ENCODE measurements at regions not wholly inside any gene's neighbourhood (a gene's known extent, or its start where the extent isn't known, plus 50 kb on each side); places are given as distances from the start of the nearest gene placed in this dataset.

GRCh38 chr17:27207073-27207513 lies 86.8 kb upstream of the WSB1 start:
- TF ChIP-seq, protein P1, sequence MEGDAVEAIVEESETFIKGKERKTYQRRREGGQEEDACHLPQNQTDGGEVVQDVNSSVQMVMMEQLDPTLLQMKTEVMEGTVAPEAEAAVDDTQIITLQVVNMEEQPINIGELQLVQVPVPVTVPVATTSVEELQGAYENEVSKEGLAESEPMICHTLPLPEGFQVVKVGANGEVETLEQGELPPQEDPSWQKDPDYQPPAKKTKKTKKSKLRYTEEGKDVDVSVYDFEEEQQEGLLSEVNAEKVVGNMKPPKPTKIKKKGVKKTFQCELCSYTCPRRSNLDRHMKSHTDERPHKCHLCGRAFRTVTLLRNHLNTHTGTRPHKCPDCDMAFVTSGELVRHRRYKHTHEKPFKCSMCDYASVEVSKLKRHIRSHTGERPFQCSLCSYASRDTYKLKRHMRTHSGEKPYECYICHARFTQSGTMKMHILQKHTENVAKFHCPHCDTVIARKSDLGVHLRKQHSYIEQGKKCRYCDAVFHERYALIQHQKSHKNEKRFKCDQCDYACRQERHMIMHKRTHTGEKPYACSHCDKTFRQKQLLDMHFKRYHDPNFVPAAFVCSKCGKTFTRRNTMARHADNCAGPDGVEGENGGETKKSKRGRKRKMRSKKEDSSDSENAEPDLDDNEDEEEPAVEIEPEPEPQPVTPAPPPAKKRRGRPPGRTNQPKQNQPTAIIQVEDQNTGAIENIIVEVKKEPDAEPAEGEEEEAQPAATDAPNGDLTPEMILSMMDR (IDR thresholded peaks at IDR 0.05; ENCODE audit: low read depth, low read length, missing input control), result no peak
- TF ChIP-seq RAD21 (IDR thresholded peaks at IDR 0.05) (no peak), SP1 (IDR thresholded peaks at IDR 0.05) (no peak)
- TF ChIP-seq, protein P2, sequence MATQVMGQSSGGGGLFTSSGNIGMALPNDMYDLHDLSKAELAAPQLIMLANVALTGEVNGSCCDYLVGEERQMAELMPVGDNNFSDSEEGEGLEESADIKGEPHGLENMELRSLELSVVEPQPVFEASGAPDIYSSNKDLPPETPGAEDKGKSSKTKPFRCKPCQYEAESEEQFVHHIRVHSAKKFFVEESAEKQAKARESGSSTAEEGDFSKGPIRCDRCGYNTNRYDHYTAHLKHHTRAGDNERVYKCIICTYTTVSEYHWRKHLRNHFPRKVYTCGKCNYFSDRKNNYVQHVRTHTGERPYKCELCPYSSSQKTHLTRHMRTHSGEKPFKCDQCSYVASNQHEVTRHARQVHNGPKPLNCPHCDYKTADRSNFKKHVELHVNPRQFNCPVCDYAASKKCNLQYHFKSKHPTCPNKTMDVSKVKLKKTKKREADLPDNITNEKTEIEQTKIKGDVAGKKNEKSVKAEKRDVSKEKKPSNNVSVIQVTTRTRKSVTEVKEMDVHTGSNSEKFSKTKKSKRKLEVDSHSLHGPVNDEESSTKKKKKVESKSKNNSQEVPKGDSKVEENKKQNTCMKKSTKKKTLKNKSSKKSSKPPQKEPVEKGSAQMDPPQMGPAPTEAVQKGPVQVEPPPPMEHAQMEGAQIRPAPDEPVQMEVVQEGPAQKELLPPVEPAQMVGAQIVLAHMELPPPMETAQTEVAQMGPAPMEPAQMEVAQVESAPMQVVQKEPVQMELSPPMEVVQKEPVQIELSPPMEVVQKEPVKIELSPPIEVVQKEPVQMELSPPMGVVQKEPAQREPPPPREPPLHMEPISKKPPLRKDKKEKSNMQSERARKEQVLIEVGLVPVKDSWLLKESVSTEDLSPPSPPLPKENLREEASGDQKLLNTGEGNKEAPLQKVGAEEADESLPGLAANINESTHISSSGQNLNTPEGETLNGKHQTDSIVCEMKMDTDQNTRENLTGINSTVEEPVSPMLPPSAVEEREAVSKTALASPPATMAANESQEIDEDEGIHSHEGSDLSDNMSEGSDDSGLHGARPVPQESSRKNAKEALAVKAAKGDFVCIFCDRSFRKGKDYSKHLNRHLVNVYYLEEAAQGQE (IDR thresholded peaks at IDR 0.05), result no peak

All from liver (tissue), 3 donors.